PC-9 (cell line): ENCODE measurements at regions not wholly inside any gene's neighbourhood (a gene's known extent, or its start where the extent isn't known, plus 50 kb on each side); places are given as distances from the start of the nearest gene placed in this dataset.

Experiments used
- CTCF ChIP-seq: fragments of 200-600 bp; sonication (generic); conservative IDR thresholded peaks from 2 replicates; pipeline ENCODE4 v1.6.1; 2017; ENCODE audit warnings: mixed run types, antibody characterized with exemption, mild to moderate bottlenecking, moderate library complexity
- EZH2 ChIP-seq: fragments of 200-600 bp; sonication (generic); IDR thresholded peaks from 2 replicates; pipeline ENCODE4 v1.8.0; 2017; ENCODE audit warnings: antibody characterized with exemption, low read depth

- TF ChIP-seq CTCF: no peak
- TF ChIP-seq EZH2: no peak
Measured at GRCh38 chr7:45988405-45989057, 67.5 kb upstream of the IGFBP3 start.
